ENCODE measurements at regions not wholly inside any gene's neighbourhood (a gene's known extent, or its start where the extent isn't known, plus 50 kb on each side); places are given as distances from the start of the nearest gene placed in this dataset.
"Not testable (repeated sequence)": the region's sequence is repeated elsewhere in the genome, so short reads cannot be mapped to it uniquely, and the experiment has no call there.

- no peak for DNase-seq (ENCODE audit: low spot score)
- FAIRE-seq: no peak
Observed at GRCh38 chr10:65708057-65708456, 1217.8 kb upstream of the LRRTM3 start.

- no peak for DNase-seq (ENCODE audit: low spot score)
- FAIRE-seq: no peak
Observed at GRCh38 chr10:65710306-65710705, 1215.5 kb upstream of the LRRTM3 start.

GRCh38 chr10:65719790-65720189, 1206.0 kb upstream of the LRRTM3 start:
- DNase-seq (ENCODE audit: low spot score) (no peak), FAIRE-seq (no peak)

- FAIRE-seq: no peak
- no peak for DNase-seq (ENCODE audit: low spot score)
Observed at GRCh38 chr10:65720901-65721300, 1204.9 kb upstream of the LRRTM3 start.

GRCh38 chr10:65723525-65723924, 1202.3 kb upstream of the LRRTM3 start:
- FAIRE-seq (no peak), DNase-seq (ENCODE audit: low spot score) (no peak)

GRCh38 chr10:65735382-65735781, 1190.5 kb upstream of the LRRTM3 start:
- DNase-seq (ENCODE audit: low spot score) (no peak), FAIRE-seq (no peak)

- DNase-seq (ENCODE audit: low spot score): no peak
- FAIRE-seq: no peak
Observed at GRCh38 chr10:65742906-65743305, 1182.9 kb upstream of the LRRTM3 start.

- DNase-seq (ENCODE audit: low spot score) (no peak), FAIRE-seq (no peak)
Observed at GRCh38 chr10:65751218-65751617, 1174.6 kb upstream of the LRRTM3 start.

- FAIRE-seq (no peak), DNase-seq (ENCODE audit: low spot score) (no peak)
Observed at GRCh38 chr10:65751896-65752295, 1173.9 kb upstream of the LRRTM3 start.

GRCh38 chr10:65753532-65753931, 1172.3 kb upstream of the LRRTM3 start:
- no peak for FAIRE-seq
- no peak for DNase-seq (ENCODE audit: low spot score)

- no peak for DNase-seq (ENCODE audit: low spot score)
- FAIRE-seq: no peak
Observed at GRCh38 chr10:65754112-65754511, 1171.7 kb upstream of the LRRTM3 start.

- DNase-seq (ENCODE audit: low spot score) (no peak), FAIRE-seq (no peak)
Observed at GRCh38 chr10:65762311-65762710, 1163.5 kb upstream of the LRRTM3 start.

- no peak for FAIRE-seq
Observed at GRCh38 chr10:65765006-65765541, 1160.8 kb upstream of the LRRTM3 start.

GRCh38 chr10:65769828-65770227, 1156.0 kb upstream of the LRRTM3 start:
- no peak for DNase-seq (ENCODE audit: low spot score)
- FAIRE-seq: no peak

More at GRCh38 chr10:65765006-65765541, 1160.8 kb upstream of the LRRTM3 start:
- DNase-seq (ENCODE audit: low spot score): no peak

GRCh38 chr10:65778753-65779152, 1147.1 kb upstream of the LRRTM3 start:
- DNase-seq (ENCODE audit: low spot score) (no peak), FAIRE-seq (no peak)

GRCh38 chr10:65779985-65780384, 1145.9 kb upstream of the LRRTM3 start:
- DNase-seq (ENCODE audit: low spot score): no peak
- FAIRE-seq: no peak

- no peak for FAIRE-seq
- DNase-seq (ENCODE audit: low spot score): no peak
Observed at GRCh38 chr10:65786279-65786678, 1139.6 kb upstream of the LRRTM3 start.

GRCh38 chr10:65787571-65787970, 1138.3 kb upstream of the LRRTM3 start:
- DNase-seq (ENCODE audit: low spot score): no peak
- FAIRE-seq: no peak

GRCh38 chr10:65788271-65788670, 1137.6 kb upstream of the LRRTM3 start:
- DNase-seq (ENCODE audit: low spot score): no peak
- FAIRE-seq: no peak

GRCh38 chr10:65791979-65792378, 1133.9 kb upstream of the LRRTM3 start:
- no peak for DNase-seq (ENCODE audit: low spot score)
- FAIRE-seq: no peak

- DNase-seq (ENCODE audit: low spot score) (no peak), FAIRE-seq (no peak)
Observed at GRCh38 chr10:65793738-65794425, 1132.0 kb upstream of the LRRTM3 start.

GRCh38 chr10:65794861-65795260, 1131.0 kb upstream of the LRRTM3 start:
- not testable (repeated sequence) for DNase-seq (ENCODE audit: low spot score); FAIRE-seq

- FAIRE-seq: no peak
- no peak for DNase-seq (ENCODE audit: low spot score)
Observed at GRCh38 chr10:65796472-65796871, 1129.4 kb upstream of the LRRTM3 start.

Data from RCC 7860 (cell line).